Panc1 (cell line): ENCODE measurements at regions not wholly inside any gene's neighbourhood (a gene's known extent, or its start where the extent isn't known, plus 50 kb on each side); places are given as distances from the start of the nearest gene placed in this dataset.

ENCODE experiments used
- ATAC-seq: fragments of 200-7000 bp; cut with Tn5 transposase; 2 replicates; pipeline ENCODE4 v1.9.1; 2020; ENCODE audit warnings: mild to moderate bottlenecking, moderate library complexity
- BruUV-seq: library from RNA; stranded (reverse); fragments of 400-500 nt; replicated peaks from 2 replicates; lab custom pipeline; 2021; lab: Mats Ljungman, UMichigan
- CTCF ChIA-PET: fragments of 300-600 bp; sonication (Branson Sonifier 250); formaldehyde crosslinking; loops from one replicate; lab custom pipeline; 2022; ENCODE audit warnings: antibody characterized with exemption; lab: Charles Lee
- POLR2A ChIA-PET: fragments of 300-600 bp; sonication (Branson Sonifier 250); formaldehyde crosslinking; loops from one replicate; lab custom pipeline; 2022; ENCODE audit warnings: antibody characterized with exemption; lab: Charles Lee
- DNase-seq: peaks from one replicate; pipeline ENCODE4 v3.0.0-alpha.2; 2010; ENCODE audit warnings: low read depth, low spot score
- H3K27ac ChIP-seq: 2 replicates; pipeline ENCODE4 v1.5.1; 2011; ENCODE audit warnings: mild to moderate bottlenecking, low read length, inconsistent platforms
- H3K27me3 ChIP-seq: fragments of 200-500 bp; sonication (Bioruptor generic); 2 replicates; pipeline ENCODE4 v1.6.0; 2014; ENCODE audit warnings: low read length, inconsistent platforms; ENCODE audit not compliant: control insufficient read depth, insufficient read depth
- H3K36me3 ChIP-seq: fragments of 200-500 bp; sonication (Bioruptor generic); 2 replicates; pipeline ENCODE4 v1.5.1; 2014; ENCODE audit warnings: inconsistent platforms, mild to moderate bottlenecking, low read length, moderate library complexity; ENCODE audit not compliant: control insufficient read depth, insufficient read depth
- H3K4me1 ChIP-seq: 2 replicates; pipeline ENCODE4 v1.5.1; 2011; ENCODE audit warnings: inconsistent platforms, mild to moderate bottlenecking, low read length, moderate library complexity; ENCODE audit not compliant: control insufficient read depth, insufficient read depth
- H3K4me3 ChIP-seq, 2 experiments: 2 replicates each; pipeline ENCODE4 v1.5.1; 2011 to 2012; ENCODE audit warnings: low read depth in 2 of 2, low read length in 2 of 2, mild to moderate bottlenecking in 2 of 2, inconsistent platforms in 1 of 2, moderate library complexity in 1 of 2
- H3K9me3 ChIP-seq: fragments of 200-500 bp; sonication (Bioruptor generic); 2 replicates; pipeline ENCODE4 v1.5.1; 2014; ENCODE audit warnings: low read depth, mild to moderate bottlenecking, inconsistent platforms, low read length, moderate library complexity; ENCODE audit not compliant: control insufficient read depth, insufficient read depth
- POLR2AphosphoS5 ChIP-seq: IDR thresholded peaks from 2 replicates; pipeline ENCODE4 v1.6.1; 2012; ENCODE audit warnings: mild to moderate bottlenecking, low read depth, low read length, moderate library complexity
- SIN3A ChIP-seq: IDR thresholded peaks from 2 replicates; pipeline ENCODE4 v1.6.1; 2012; ENCODE audit warnings: low read depth, mild to moderate bottlenecking, low read length, moderate library complexity, borderline replicate concordance; ENCODE audit not compliant: insufficient read depth
- TCF7L2 ChIP-seq: IDR thresholded peaks from 2 replicates; pipeline ENCODE4 v1.6.1; 2011; ENCODE audit warnings: mild to moderate bottlenecking, low read depth, low read length, inconsistent platforms
- in situ Hi-C: cut with HindIII; loops from 2 replicates; pipeline ENCODE4 v1.10.0; 2016; ENCODE audit warnings: low sequenced_read_pairs, low pct_unique_long_range_greater_than_20kb
- intact Hi-C: fragments of 100-400 bp; cut with micrococcal nuclease; formaldehyde crosslinking; loops from one replicate; pipeline ENCODE4 v1.10.0; 2022; ENCODE audit not compliant: unreplicated experiment
- TF ChIP-seq, protein P1 (sequence below), 2 experiments: IDR thresholded peaks; 2 replicates each; pipeline ENCODE4 v1.6.1; 2011 to 2012; ENCODE audit warnings: low read depth in 2 of 2, control low read depth in 1 of 2, low read length in 1 of 2, mild to moderate bottlenecking in 1 of 2, moderate library complexity in 1 of 2; ENCODE audit not compliant: insufficient read depth in 1 of 2
- TF ChIP-seq, protein P2 (sequence below): fragments of 450-650 bp; IDR thresholded peaks from 2 replicates; pipeline ENCODE4 v1.5.1; 2017; ENCODE audit warnings: mild to moderate bottlenecking

DNA sequence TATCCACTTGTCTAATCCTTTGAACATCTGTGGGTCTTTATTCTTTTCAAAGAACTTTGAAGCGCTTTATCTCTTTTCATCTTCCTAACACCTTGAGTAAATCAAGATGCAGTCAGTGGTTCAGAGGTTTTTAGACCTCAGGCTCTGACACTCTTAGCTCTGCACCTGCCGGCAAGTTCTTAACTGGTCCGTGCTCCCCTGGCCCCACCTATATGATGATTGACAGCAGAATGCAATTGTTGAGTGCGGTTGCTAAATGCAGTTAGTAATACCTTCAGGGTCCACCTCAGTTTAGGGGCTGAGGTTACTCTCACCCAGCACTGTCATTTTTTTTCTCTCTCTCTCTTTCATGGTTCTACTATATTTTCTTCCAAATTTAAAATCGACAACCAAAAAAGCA is 854.2 kb upstream of the AUTS2 start:
- Histone ChIP-seq H3K27ac (no peak overlapping the region), H3K9me3 (no peaks in the 10 kb centered on the region), H3K27me3 (no peaks in the 10 kb centered on the region), H3K4me3 (no peak overlapping the region), H3K36me3 (no peaks in the 10 kb centered on the region), H3K4me1 (no peaks in the 10 kb centered on the region)
- ChIA-PET CTCF (no interaction called here), POLR2A (no interaction called here)
- ATAC-seq (no peak), DNase-seq (no peak)
- in situ Hi-C loops (no loop called here), intact Hi-C loops (no loop called here)
- no TSS peak for BruUV-seq
- TF ChIP-seq SIN3A, result no peak
- no peak for TF ChIP-seq TCF7L2
- TF ChIP-seq, protein P1, sequence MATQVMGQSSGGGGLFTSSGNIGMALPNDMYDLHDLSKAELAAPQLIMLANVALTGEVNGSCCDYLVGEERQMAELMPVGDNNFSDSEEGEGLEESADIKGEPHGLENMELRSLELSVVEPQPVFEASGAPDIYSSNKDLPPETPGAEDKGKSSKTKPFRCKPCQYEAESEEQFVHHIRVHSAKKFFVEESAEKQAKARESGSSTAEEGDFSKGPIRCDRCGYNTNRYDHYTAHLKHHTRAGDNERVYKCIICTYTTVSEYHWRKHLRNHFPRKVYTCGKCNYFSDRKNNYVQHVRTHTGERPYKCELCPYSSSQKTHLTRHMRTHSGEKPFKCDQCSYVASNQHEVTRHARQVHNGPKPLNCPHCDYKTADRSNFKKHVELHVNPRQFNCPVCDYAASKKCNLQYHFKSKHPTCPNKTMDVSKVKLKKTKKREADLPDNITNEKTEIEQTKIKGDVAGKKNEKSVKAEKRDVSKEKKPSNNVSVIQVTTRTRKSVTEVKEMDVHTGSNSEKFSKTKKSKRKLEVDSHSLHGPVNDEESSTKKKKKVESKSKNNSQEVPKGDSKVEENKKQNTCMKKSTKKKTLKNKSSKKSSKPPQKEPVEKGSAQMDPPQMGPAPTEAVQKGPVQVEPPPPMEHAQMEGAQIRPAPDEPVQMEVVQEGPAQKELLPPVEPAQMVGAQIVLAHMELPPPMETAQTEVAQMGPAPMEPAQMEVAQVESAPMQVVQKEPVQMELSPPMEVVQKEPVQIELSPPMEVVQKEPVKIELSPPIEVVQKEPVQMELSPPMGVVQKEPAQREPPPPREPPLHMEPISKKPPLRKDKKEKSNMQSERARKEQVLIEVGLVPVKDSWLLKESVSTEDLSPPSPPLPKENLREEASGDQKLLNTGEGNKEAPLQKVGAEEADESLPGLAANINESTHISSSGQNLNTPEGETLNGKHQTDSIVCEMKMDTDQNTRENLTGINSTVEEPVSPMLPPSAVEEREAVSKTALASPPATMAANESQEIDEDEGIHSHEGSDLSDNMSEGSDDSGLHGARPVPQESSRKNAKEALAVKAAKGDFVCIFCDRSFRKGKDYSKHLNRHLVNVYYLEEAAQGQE (IDR thresholded peaks at IDR 0.05; ENCODE audit: insufficient read depth in 1 of 2, low read depth in 2 of 2, low read length in 1 of 2), result no peak
- TF ChIP-seq POLR2AphosphoS5, result no peak
- TF ChIP-seq, protein P2, sequence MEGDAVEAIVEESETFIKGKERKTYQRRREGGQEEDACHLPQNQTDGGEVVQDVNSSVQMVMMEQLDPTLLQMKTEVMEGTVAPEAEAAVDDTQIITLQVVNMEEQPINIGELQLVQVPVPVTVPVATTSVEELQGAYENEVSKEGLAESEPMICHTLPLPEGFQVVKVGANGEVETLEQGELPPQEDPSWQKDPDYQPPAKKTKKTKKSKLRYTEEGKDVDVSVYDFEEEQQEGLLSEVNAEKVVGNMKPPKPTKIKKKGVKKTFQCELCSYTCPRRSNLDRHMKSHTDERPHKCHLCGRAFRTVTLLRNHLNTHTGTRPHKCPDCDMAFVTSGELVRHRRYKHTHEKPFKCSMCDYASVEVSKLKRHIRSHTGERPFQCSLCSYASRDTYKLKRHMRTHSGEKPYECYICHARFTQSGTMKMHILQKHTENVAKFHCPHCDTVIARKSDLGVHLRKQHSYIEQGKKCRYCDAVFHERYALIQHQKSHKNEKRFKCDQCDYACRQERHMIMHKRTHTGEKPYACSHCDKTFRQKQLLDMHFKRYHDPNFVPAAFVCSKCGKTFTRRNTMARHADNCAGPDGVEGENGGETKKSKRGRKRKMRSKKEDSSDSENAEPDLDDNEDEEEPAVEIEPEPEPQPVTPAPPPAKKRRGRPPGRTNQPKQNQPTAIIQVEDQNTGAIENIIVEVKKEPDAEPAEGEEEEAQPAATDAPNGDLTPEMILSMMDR, result no peak

DNA sequence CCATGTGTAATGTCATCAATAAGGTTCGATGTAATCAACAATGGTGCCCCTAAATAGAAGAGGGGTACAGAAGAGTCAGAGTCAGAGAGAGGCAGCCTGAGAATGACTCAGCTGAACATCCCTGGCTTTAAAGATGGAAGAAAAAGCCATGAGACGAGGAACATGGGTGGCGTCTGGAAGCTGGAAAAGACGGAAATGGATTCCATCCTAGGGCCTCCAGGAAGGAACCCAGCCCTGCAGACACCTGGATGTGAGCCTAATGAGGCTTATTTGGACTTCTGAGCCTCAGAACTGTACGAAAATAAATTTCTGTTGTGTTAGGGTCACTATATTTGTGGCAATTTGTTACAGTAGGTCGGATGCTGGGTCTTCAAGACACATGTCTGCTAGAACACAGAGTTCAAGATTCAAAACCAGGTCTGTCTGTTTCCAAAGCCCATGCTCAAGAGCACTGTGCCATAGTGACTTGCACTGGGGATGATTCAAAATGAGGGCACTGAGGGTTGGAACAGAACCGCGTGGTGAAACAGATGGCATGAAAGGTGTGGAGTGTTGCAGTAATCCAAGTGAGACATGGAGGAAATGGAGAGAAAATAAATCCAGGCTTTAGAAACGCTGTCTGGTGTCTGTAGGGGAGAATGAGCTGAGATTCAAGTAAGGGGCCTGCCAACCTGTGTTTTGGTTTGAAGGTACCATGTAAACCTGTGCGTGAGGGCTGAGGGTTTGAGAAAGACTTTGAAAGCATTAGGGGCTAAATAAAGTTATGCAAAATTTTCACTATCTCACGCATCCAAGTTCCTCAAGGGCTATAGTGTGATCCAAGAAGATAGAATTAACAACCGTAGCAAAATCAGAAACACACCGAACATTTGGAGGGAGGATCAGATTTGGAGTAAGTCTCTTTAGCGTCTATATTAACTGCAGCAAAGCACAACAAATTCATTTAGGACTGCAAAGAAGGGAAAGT is 849.1 kb upstream of the AUTS2 start:
- H3K27ac ChIP-seq, result no peak overlapping the region
- no peaks in the 10 kb centered on the region for H3K27me3 ChIP-seq
- ATAC-seq (no peak), DNase-seq (no peak)
- TF ChIP-seq SIN3A, result no peak
- TF ChIP-seq TCF7L2, result no peak
- TF ChIP-seq, protein P2, result no peak
- TF ChIP-seq POLR2AphosphoS5, result no peak
- TF ChIP-seq, protein P1 (IDR thresholded peaks at IDR 0.05; ENCODE audit: insufficient read depth in 1 of 2, low read depth in 2 of 2, low read length in 1 of 2), result no peak
- ChIA-PET POLR2A (no interaction called here), CTCF (no interaction called here)
- H3K4me3 ChIP-seq, result no peak overlapping the region
- no peaks in the 10 kb centered on the region for H3K36me3 ChIP-seq
- H3K4me1 ChIP-seq, result no peaks in the 10 kb centered on the region
- in situ Hi-C loops, result no loop called here
- BruUV-seq, result no TSS peak
- intact Hi-C loops, result no loop called here
- no peaks in the 10 kb centered on the region for H3K9me3 ChIP-seq
